ENCODE measurements at regions not wholly inside any gene's neighbourhood (a gene's known extent, or its start where the extent isn't known, plus 50 kb on each side); places are given as distances from the start of the nearest gene placed in this dataset.

- no peak for DNase-seq (ENCODE audit: low spot score)
- ChIA-PET POLR2A (ENCODE audit: low non-redundant PET) (no interaction called here), CTCF (no interaction called here)
- TF ChIP-seq CTCF (conservative IDR thresholded peaks at IDR 0.05; ENCODE audit: low read depth) = no peak
- no peak overlapping the region for H3K27ac ChIP-seq
These were observed 351.9 kb downstream of the ZSWIM6 start for GRCh38 chr5:61683926-61684325.

- H3K27ac ChIP-seq = no peak overlapping the region
- ChIA-PET POLR2A (ENCODE audit: low non-redundant PET) (no interaction called here), CTCF (interaction anchor here (0.7 kb wide), 1 partner anchor 28 kb away, joined by 3 read pairs; no protein-coding TSS in a partner anchor)
- DNase-seq (ENCODE audit: low spot score) = no peak
- TF ChIP-seq CTCF (conservative IDR thresholded peaks at IDR 0.05; ENCODE audit: low read depth) = no peak
These were observed 354.6 kb downstream of the ZSWIM6 start for GRCh38 chr5:61686491-61687257.

DNA sequence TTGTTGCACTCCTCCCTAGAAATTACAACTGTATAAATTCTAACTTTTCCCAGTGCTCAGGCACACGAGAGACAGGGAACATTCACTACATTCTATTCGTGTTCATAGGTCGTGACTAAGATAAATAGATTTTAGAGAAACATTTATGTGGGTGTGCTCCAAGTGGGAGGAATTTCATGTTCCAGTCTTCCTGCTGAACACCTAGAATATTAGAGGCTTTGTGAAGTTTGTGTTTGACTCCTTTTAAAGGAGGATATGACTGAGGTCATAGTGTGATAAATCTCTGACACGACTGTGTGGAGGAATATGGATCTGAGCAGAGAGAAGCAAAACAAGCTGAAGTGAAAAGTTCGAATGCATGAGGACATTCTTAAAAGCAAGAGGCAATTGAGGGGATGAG is 355.3 kb downstream of the ZSWIM6 start:
- TF ChIP-seq CTCF (conservative IDR thresholded peaks at IDR 0.05; ENCODE audit: low read depth) = no peak
- POLR2A ChIA-PET (ENCODE audit: low non-redundant PET) = no interaction called here
- CTCF ChIA-PET = interaction anchor here (0.7 kb wide), 1 partner anchor 127 kb away, joined by 3 read pairs; no protein-coding TSS in a partner anchor
- no peak overlapping the region for H3K27ac ChIP-seq
- DNase-seq (ENCODE audit: low spot score) = no peak

GRCh38 chr5:61689153-61689846 is 357.2 kb downstream of the ZSWIM6 start:
- DNase-seq (ENCODE audit: low spot score) = no peak
- POLR2A ChIA-PET (ENCODE audit: low non-redundant PET) = no interaction called here
- no peak for TF ChIP-seq CTCF (conservative IDR thresholded peaks at IDR 0.05; ENCODE audit: low read depth)
- no peak overlapping the region for H3K27ac ChIP-seq
- CTCF ChIA-PET = interaction anchor here (0.6 to 0.8 kb wide), 5 partner anchors 9 to 1011 kb away, joined by 3 read pairs; no protein-coding TSS in a partner anchor

GRCh38 chr5:61697809-61698558 is 365.9 kb downstream of the ZSWIM6 start:
- ChIA-PET POLR2A (ENCODE audit: low non-redundant PET) (no interaction called here), CTCF (interaction anchor here (0.6 kb wide), 1 partner anchor 683 kb away, joined by 6 read pairs; no protein-coding TSS in a partner anchor)
- H3K27ac ChIP-seq = no peak overlapping the region
- TF ChIP-seq CTCF (conservative IDR thresholded peaks at IDR 0.05; ENCODE audit: low read depth) = no peak
- DNase-seq (ENCODE audit: low spot score) = no peak
